ENCODE measurements at regions not wholly inside any gene's neighbourhood (a gene's known extent, or its start where the extent isn't known, plus 50 kb on each side); places are given as distances from the start of the nearest gene placed in this dataset.

DNA sequence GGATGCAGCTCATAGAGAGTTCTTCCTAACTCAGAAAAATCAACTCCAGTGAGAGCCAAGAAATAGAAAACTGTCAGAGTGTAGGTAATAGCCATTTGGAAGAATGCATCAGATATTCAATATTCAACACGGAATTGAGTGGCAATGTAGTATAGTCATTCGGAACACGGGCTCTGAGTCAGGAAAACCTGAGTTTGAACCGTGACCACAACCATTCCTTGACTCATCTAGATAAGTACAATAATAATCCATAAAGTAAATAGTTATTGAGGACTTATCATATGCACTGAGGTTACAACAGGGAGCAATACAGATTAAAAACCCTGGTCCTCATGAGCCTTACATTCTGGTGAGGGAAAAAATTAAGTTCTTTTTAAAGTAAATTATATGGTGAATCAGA, 62.6 kb upstream of the PHF21A start:
- TF ChIP-seq JUN (IDR thresholded peaks at IDR 0.05; ENCODE audit: borderline replicate concordance, insufficient read depth, insufficient read length, low read depth) (no peak), POLR2AphosphoS5 (IDR thresholded peaks at IDR 0.05; ENCODE audit: insufficient read depth, low read depth, low read length) (no peak)
- TF ChIP-seq, protein P1, sequence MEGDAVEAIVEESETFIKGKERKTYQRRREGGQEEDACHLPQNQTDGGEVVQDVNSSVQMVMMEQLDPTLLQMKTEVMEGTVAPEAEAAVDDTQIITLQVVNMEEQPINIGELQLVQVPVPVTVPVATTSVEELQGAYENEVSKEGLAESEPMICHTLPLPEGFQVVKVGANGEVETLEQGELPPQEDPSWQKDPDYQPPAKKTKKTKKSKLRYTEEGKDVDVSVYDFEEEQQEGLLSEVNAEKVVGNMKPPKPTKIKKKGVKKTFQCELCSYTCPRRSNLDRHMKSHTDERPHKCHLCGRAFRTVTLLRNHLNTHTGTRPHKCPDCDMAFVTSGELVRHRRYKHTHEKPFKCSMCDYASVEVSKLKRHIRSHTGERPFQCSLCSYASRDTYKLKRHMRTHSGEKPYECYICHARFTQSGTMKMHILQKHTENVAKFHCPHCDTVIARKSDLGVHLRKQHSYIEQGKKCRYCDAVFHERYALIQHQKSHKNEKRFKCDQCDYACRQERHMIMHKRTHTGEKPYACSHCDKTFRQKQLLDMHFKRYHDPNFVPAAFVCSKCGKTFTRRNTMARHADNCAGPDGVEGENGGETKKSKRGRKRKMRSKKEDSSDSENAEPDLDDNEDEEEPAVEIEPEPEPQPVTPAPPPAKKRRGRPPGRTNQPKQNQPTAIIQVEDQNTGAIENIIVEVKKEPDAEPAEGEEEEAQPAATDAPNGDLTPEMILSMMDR (IDR thresholded peaks at IDR 0.05; ENCODE audit: extremely low read depth in 1 of 2, insufficient read depth in 1 of 2, low read depth in 1 of 2, low read length in 2 of 2): no peak
- TF ChIP-seq, protein P2, sequence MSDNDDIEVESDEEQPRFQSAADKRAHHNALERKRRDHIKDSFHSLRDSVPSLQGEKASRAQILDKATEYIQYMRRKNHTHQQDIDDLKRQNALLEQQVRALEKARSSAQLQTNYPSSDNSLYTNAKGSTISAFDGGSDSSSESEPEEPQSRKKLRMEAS (IDR thresholded peaks at IDR 0.05; ENCODE audit: insufficient read depth, insufficient read length): no peak

All from endothelial cell of umbilical vein (primary cell).